ENCODE measurements at regions not wholly inside any gene's neighbourhood (a gene's known extent, or its start where the extent isn't known, plus 50 kb on each side); places are given as distances from the start of the nearest gene placed in this dataset.

DNA sequence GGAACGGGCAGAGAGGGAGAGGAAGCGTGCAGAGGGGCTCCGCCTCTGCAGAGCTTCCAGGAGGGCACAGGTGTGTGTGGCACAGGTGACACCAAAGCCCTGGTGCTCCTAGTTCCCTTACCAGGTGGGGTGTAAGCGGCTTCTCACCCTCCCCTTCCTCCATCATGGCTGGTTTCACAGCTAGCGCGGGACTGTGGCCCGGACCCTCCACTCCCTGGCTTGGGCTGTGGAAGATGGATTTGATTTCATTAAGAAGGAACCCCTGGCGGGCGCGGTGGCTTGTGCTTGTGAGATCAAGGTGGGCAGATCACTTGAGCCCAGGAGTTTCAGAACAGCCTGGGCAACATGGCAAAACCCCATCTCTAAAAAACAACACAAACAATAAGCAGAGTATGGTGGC lies 241.2 kb upstream of the GSE1 start:
- Mint-ChIP-seq H3K4me3 (no peak overlapping the region), H3K4me1 (peaks cover 5 to 7% of the 10 kb centered on the region in 2 experiments; a peak in 3 of 4 replicates), H3K27me3 (ENCODE audit: low read depth) (peaks cover 31% of the 10 kb centered on the region), H3K27ac (no peak overlapping the region), H3K36me3 (ENCODE audit: insufficient read depth in 1 of 3, low read depth in 3 of 3) (peaks cover 0 to 2% (median 0%) of the 10 kb centered on the region in 3 experiments; a peak in 1 of 7 replicates), H3K9me3 (peaks cover 0 to 1% of the 10 kb centered on the region in 2 experiments; a peak in 1 of 5 replicates)
- Histone ChIP-seq H3K4me2 (ENCODE audit: insufficient read depth, insufficient read length, low read length) (no peak overlapping the region), H3K27me3 (ENCODE audit: insufficient read depth, low read length) (no peaks in the 10 kb centered on the region; the same call in 1 of the 2 replicates), H2BK120ac (ENCODE audit: low read depth, low read length, poor library complexity, severe bottlenecking) (no peak overlapping the region), H2AFZ (ENCODE audit: low read length) (no peak overlapping the region), H3K9me3 (ENCODE audit: control insufficient read depth, low read depth, low read length) (no peaks in the 10 kb centered on the region), H3K18ac (ENCODE audit: insufficient read length, low read depth, low read length) (no peak overlapping the region), H2AK5ac (ENCODE audit: insufficient read length, low read length) (no peak overlapping the region), H3K23me2 (ENCODE audit: insufficient read length, low read depth, low read length, poor library complexity, severe bottlenecking) (no peaks in the 10 kb centered on the region), H2BK20ac (ENCODE audit: low read depth, low read length, poor library complexity, severe bottlenecking) (no peak overlapping the region), H2BK5ac (ENCODE audit: insufficient read length, low read length) (no peak overlapping the region), H4K20me1 (ENCODE audit: control insufficient read depth, insufficient read depth, insufficient read length) (no peaks in the 10 kb centered on the region), H3K4me1 (ENCODE audit: insufficient read depth, low read length) (no peaks in the 10 kb centered on the region), H3K79me2 (ENCODE audit: insufficient read depth, low read length) (no peaks in the 10 kb centered on the region; the same call in 1 of the 2 replicates), H3K23ac (ENCODE audit: insufficient read length, low read depth, low read length) (no peak overlapping the region), H2BK15ac (ENCODE audit: low read depth, low read length) (no peak overlapping the region), H3K27ac (ENCODE audit: insufficient read length, low read depth, low read length) (no peak overlapping the region), H2BK12ac (ENCODE audit: insufficient read length, low read depth, low read length) (no peak overlapping the region), H3K79me1 (ENCODE audit: insufficient read depth, low read depth, low read length, poor library complexity, severe bottlenecking) (no peaks in the 10 kb centered on the region), H3K9ac (ENCODE audit: extremely low read depth, insufficient read length, low read length) (no peak overlapping the region), H3K4ac (ENCODE audit: low read depth, low read length) (no peak overlapping the region), H4K8ac (replicated peaks; ENCODE audit: insufficient read length, low read depth, low read length) (no peak overlapping the region), H4K91ac (ENCODE audit: insufficient read length, low read depth, low read length) (no peak overlapping the region), H3K56ac (ENCODE audit: insufficient read length, low read depth, low read length) (no peak overlapping the region), H3T11ph (ENCODE audit: low read length) (no peak overlapping the region), H4K5ac (ENCODE audit: insufficient read length, low read depth, low read length) (no peak overlapping the region), H3K14ac (ENCODE audit: insufficient read depth, low read length) (no peak overlapping the region)
- TF ChIP-seq CTCF (conservative IDR thresholded peaks at IDR 0.05): no peak
- DNase-seq: no peak
- no CpG with 5 or more reads among the region's 10 CpGs for WGBS (ENCODE audit: extremely low coverage, insufficient read length, low lambda C conversion rate)

Measured in H9 (cell line).